ENCODE measurements at regions not wholly inside any gene's neighbourhood (a gene's known extent, or its start where the extent isn't known, plus 50 kb on each side); places are given as distances from the start of the nearest gene placed in this dataset.

- no peak for TF ChIP-seq CTCF (IDR thresholded peaks at IDR 0.05)
- no peak for TF ChIP-seq POLR2A (IDR thresholded peaks at IDR 0.05)
Measured at GRCh38 chr3:144820726-144821125, 849.1 kb downstream of the DIPK2A start.

Data from body of pancreas (tissue), 4 donors.